GM06990 (cell line): ENCODE measurements at regions not wholly inside any gene's neighbourhood (a gene's known extent, or its start where the extent isn't known, plus 50 kb on each side); places are given as distances from the start of the nearest gene placed in this dataset.

Experiments used
- DNase-seq: peaks from one replicate; pipeline ENCODE4 v3.0.0-alpha.2; 2011; ENCODE audit not compliant: insufficient read length; ENCODE audit errors: extremely low read depth
- H3K27me3 ChIP-seq: replicated peaks from 2 replicates; pipeline ENCODE4 v1.6.0; 2011; ENCODE audit warnings: low read length; ENCODE audit not compliant: control insufficient read depth, insufficient read depth
- H3K36me3 ChIP-seq: 2 replicates; pipeline ENCODE4 v1.5.1; 2011; ENCODE audit warnings: low read length; ENCODE audit not compliant: control insufficient read depth, insufficient read depth
- H3K4me3 ChIP-seq: replicated peaks from 2 replicates; pipeline ENCODE4 v1.5.1; 2011; ENCODE audit warnings: low read depth, mild to moderate bottlenecking, control low read depth, low read length
- CTCF ChIP-seq: IDR thresholded peaks from 2 replicates; pipeline ENCODE4 v1.5.1; 2011; ENCODE audit warnings: low read length, control low read depth, mild to moderate bottlenecking, inconsistent platforms; ENCODE audit not compliant: insufficient read depth, poor library complexity, severe bottlenecking

- Histone ChIP-seq H3K36me3 (no peaks in the 10 kb centered on the region), H3K4me3 (no peak overlapping the region), H3K27me3 (no peaks in the 10 kb centered on the region)
- DNase-seq: no peak
- TF ChIP-seq CTCF: no peak
Observed at GRCh38 chr3:180283251-180283650, 246.5 kb upstream of the PEX5L start.

GRCh38 chr3:180284331-180285110 is 247.8 kb upstream of the PEX5L start:
- Histone ChIP-seq H3K36me3 (no peaks in the 10 kb centered on the region), H3K27me3 (no peaks in the 10 kb centered on the region), H3K4me3 (no peak overlapping the region)
- no peak for TF ChIP-seq CTCF
- no peak for DNase-seq

GRCh38 chr3:180287703-180288102 is 251.0 kb upstream of the PEX5L start:
- Histone ChIP-seq H3K27me3 (no peaks in the 10 kb centered on the region), H3K4me3 (no peak overlapping the region), H3K36me3 (no peaks in the 10 kb centered on the region)
- no peak for DNase-seq
- no peak for TF ChIP-seq CTCF

GRCh38 chr3:180288816-180289215 is 252.1 kb upstream of the PEX5L start:
- Histone ChIP-seq H3K4me3 (no peak overlapping the region), H3K36me3 (no peaks in the 10 kb centered on the region), H3K27me3 (no peaks in the 10 kb centered on the region)
- DNase-seq: no peak
- TF ChIP-seq CTCF: no peak

- DNase-seq: no peak
- no peaks in the 10 kb centered on the region for H3K36me3 ChIP-seq
- no peak for TF ChIP-seq CTCF
- no peaks in the 10 kb centered on the region for H3K27me3 ChIP-seq
- H3K4me3 ChIP-seq: no peak overlapping the region
Observed at GRCh38 chr3:180290300-180290699, 253.6 kb upstream of the PEX5L start.
